Upper lobe of left lung (tissue), 6 donors: ENCODE measurements at regions not wholly inside any gene's neighbourhood (a gene's known extent, or its start where the extent isn't known, plus 50 kb on each side); places are given as distances from the start of the nearest gene placed in this dataset.

Experiments used
- ATAC-seq, 2 donors: fragments of 200-7000 bp; cut with Tn5 transposase; one replicate each; pipeline ENCODE4 v1.9.1; 2022; ENCODE audit warnings: mild to moderate bottlenecking in 2 of 2, moderate library complexity in 2 of 2; ENCODE audit not compliant: low FRiP score in 2 of 2
- DNase-seq, 2 donors: peaks; one replicate each; pipeline ENCODE4 v3.0.0-alpha.2; 2019 to 2020
- H3K27ac ChIP-seq, 4 donors: fragments of 200-600 bp; sonication (generic); one replicate each; pipeline ENCODE4 v1.5.1; 2016 to 2019
- H3K27me3 ChIP-seq, 4 donors: fragments of 200-600 bp; sonication (generic); one replicate each; pipeline ENCODE4 v1.5.1; 2017 to 2019
- H3K36me3 ChIP-seq, 4 donors: fragments of 200-600 bp; sonication (generic); one replicate each; pipeline ENCODE4 v1.5.1; 2016 to 2019
- H3K4me1 ChIP-seq, 4 donors: fragments of 200-600 bp; sonication (generic); one replicate each; pipeline ENCODE4 v1.5.1; 2018 to 2019
- H3K4me3 ChIP-seq, 4 donors: fragments of 200-600 bp; sonication (generic); one replicate each; pipeline ENCODE4 v1.5.1; 2017 to 2019; ENCODE audit warnings: mild to moderate bottlenecking in 2 of 4, moderate library complexity in 1 of 4
- H3K9me3 ChIP-seq, 4 donors: fragments of 200-600 bp; sonication (generic); one replicate each; pipeline ENCODE4 v1.5.1; 2018 to 2019
- EP300 ChIP-seq, 4 donors: sonication (generic); formaldehyde crosslinking; IDR thresholded peaks; one replicate each; pipeline ENCODE4 v1.5.1; 2017; ENCODE audit warnings: antibody characterized with exemption in 4 of 4, control low read depth in 2 of 4
- POLR2A ChIP-seq, 4 donors: fragments of 450-650 bp; IDR thresholded peaks; one replicate each; pipeline ENCODE4 v1.5.1; 2016 to 2017; ENCODE audit warnings: antibody characterized with exemption in 4 of 4, mild to moderate bottlenecking in 2 of 4
- POLR2AphosphoS5 ChIP-seq, 2 donors: sonication (generic); formaldehyde crosslinking; IDR thresholded peaks; one replicate each; pipeline ENCODE4 v1.5.1; 2017; ENCODE audit warnings: antibody characterized with exemption in 2 of 2
- WGBS, 2 donors: methylation state at CpG; one replicate each; pipeline ENCODE4 v1.1.5; 2017 to 2018; 5-methylcytosine and 5-hydroxymethylcytosine counted together
- TF ChIP-seq, protein P1 (sequence below), 6 experiments: fragments of 450-650 bp in 4 of 6; fragments of 200-600 bp in 2 of 6; sonication (generic) in 2 of 6; IDR thresholded peaks; one replicate each; pipeline ENCODE4 v1.5.1; 2016 to 2019; ENCODE audit warnings: antibody characterized with exemption in 6 of 6
- donor health status: DM: no; HTN: no; CAD: no; lungs with moderate emphysema.
- donor health status: DM: no; HTN: yes; CAD: no; lungs with severe emphysema.

DNA sequence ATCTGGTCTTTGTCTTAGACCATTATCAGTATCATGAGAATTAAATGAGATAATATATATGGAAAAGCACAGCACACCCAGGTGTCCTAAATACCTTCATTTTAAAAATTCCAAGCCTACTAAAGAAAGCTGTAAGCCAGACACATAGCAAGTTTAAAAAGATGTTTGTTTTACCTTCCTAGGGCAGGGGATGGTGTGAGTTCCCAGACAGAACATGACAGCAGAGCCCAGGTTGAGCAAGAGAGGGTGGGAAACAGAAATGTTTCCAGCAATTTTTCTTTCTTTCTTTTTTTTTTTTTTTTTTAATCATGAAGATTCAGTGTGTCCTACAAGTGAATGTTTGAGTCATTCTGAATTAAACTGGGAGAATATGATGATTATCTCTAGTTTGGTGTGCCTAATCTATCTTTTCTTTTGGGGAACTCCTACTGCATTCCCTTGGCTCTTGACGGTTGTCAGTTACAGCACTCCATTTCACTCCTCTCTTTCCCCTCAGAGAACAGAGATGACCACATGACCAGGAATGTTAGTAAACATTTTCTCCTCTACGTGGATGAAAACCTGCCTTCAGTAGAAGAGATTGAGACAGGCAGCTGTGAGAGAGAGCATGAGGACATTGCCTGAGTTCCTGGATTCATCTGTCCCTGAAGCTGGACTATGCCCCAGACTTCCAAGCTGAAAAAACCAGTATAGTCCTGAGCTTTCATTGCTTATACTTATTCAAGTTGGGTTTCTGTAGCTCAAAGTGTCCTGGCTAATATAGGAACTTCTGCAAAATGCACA, 54.5 kb upstream of the ARL14 start:
- ATAC-seq (no peak), DNase-seq (no peak)
- Histone ChIP-seq H3K4me1 (no peaks in the 10 kb centered on the region), H3K27ac (no peak overlapping the region), H3K4me3 (no peak overlapping the region), H3K9me3 (no peaks in the 10 kb centered on the region), H3K27me3 (no peaks in the 10 kb centered on the region), H3K36me3 (no peaks in the 10 kb centered on the region)
- TF ChIP-seq POLR2AphosphoS5 (IDR thresholded peaks at IDR 0.05) (no peak), POLR2A (IDR thresholded peaks at IDR 0.05) (no peak), EP300 (IDR thresholded peaks at IDR 0.05) (no peak)
- TF ChIP-seq, protein P1, sequence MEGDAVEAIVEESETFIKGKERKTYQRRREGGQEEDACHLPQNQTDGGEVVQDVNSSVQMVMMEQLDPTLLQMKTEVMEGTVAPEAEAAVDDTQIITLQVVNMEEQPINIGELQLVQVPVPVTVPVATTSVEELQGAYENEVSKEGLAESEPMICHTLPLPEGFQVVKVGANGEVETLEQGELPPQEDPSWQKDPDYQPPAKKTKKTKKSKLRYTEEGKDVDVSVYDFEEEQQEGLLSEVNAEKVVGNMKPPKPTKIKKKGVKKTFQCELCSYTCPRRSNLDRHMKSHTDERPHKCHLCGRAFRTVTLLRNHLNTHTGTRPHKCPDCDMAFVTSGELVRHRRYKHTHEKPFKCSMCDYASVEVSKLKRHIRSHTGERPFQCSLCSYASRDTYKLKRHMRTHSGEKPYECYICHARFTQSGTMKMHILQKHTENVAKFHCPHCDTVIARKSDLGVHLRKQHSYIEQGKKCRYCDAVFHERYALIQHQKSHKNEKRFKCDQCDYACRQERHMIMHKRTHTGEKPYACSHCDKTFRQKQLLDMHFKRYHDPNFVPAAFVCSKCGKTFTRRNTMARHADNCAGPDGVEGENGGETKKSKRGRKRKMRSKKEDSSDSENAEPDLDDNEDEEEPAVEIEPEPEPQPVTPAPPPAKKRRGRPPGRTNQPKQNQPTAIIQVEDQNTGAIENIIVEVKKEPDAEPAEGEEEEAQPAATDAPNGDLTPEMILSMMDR (IDR thresholded peaks at IDR 0.05), result no peak
- 59 to 64% methylated on average over 2 of the region's 2 CpGs for WGBS, 2 donors

GRCh38 chr3:160618878-160619277, 53.5 kb upstream of the KPNA4 start:
- ATAC-seq, result no peak
- H3K27ac ChIP-seq, result no peak overlapping the region

GRCh38 chr3:160618363-160618762, 53.0 kb upstream of the KPNA4 start:
- no peaks in the 10 kb centered on the region for H3K9me3 ChIP-seq
- DNase-seq (peak in 1 of 2 donors; percentile 45), ATAC-seq (no peak)
- 42 to 57% methylated on average over 4 of the region's 4 CpGs for WGBS, 2 donors
- no peak overlapping the region for H3K27ac ChIP-seq
- no peaks in the 10 kb centered on the region for H3K36me3 ChIP-seq
- no peaks in the 10 kb centered on the region for H3K27me3 ChIP-seq
- TF ChIP-seq POLR2A (IDR thresholded peaks at IDR 0.05), result no peak
- no peak for TF ChIP-seq POLR2AphosphoS5 (IDR thresholded peaks at IDR 0.05)
- TF ChIP-seq, protein P1 (IDR thresholded peaks at IDR 0.05), result no peak
- no peak for TF ChIP-seq EP300 (IDR thresholded peaks at IDR 0.05)
- H3K4me3 ChIP-seq, result no peak overlapping the region
- no peaks in the 10 kb centered on the region for H3K4me1 ChIP-seq

More at GRCh38 chr3:160618878-160619277, 53.5 kb upstream of the KPNA4 start:
- WGBS, 2 donors, result 58 to 67% methylated on average over 3 of the region's 3 CpGs
- no peak for TF ChIP-seq POLR2A (IDR thresholded peaks at IDR 0.05)
- TF ChIP-seq EP300 (IDR thresholded peaks at IDR 0.05), result no peak
- TF ChIP-seq POLR2AphosphoS5 (IDR thresholded peaks at IDR 0.05), result no peak
- TF ChIP-seq, protein P1 (IDR thresholded peaks at IDR 0.05), result no peak
- Histone ChIP-seq H3K4me1 (no peaks in the 10 kb centered on the region), H3K9me3 (no peaks in the 10 kb centered on the region), H3K36me3 (no peaks in the 10 kb centered on the region), H3K27me3 (no peaks in the 10 kb centered on the region), H3K4me3 (no peak overlapping the region)
- DNase-seq, result no peak

DNA sequence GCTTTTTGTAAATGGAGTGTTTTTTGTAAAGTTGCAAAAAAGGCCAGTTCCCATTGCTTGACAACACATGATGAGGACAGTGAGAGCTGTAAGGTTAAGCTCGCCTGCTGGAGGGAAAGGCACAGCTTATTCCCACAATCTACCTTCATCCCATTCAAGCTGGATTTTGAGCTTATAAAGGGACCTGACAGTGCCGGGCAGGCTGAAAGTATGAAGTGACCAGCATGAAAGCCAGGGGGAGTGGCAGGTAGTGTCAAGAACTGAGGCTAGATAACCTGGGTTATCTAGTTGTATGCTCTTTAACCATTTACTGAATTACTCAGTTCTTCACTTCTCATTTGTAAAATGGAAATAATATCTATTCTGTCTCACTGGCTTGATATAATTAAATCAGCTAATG, 52.3 kb upstream of the KPNA4 start:
- Histone ChIP-seq H3K27ac (no peak overlapping the region), H3K4me3 (no peak overlapping the region), H3K4me1 (no peaks in the 10 kb centered on the region), H3K27me3 (no peaks in the 10 kb centered on the region), H3K9me3 (no peaks in the 10 kb centered on the region), H3K36me3 (no peaks in the 10 kb centered on the region)
- DNase-seq (no peak), ATAC-seq (no peak)
- 79% methylated on average over 2 of the region's 2 CpGs for WGBS, 2 donors
- TF ChIP-seq POLR2AphosphoS5 (IDR thresholded peaks at IDR 0.05), result no peak
- no peak for TF ChIP-seq EP300 (IDR thresholded peaks at IDR 0.05)
- TF ChIP-seq POLR2A (IDR thresholded peaks at IDR 0.05), result no peak
- TF ChIP-seq, protein P1 (IDR thresholded peaks at IDR 0.05), result no peak

DNA sequence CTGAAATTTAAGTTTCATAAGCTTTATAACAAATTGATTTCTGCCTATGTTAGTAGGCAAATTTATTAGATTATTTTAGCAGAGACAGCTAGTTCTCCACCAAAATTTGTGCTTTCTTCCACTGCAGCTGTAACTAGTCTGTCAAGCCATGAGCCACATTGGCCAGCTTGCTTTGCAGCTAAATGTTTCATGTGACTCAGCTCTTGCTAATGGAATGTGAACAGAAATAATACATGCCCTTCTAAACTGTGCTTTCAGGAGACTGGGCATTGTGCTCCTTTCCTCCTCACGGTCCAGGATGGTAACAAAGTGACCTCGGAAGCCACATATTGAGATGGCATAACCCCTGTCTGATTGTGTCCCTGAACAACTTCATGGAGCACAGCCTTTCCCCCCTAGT, 51.3 kb upstream of the KPNA4 start:
- H3K4me1 ChIP-seq, result no peaks in the 10 kb centered on the region
- no peaks in the 10 kb centered on the region for H3K27me3 ChIP-seq
- TF ChIP-seq, protein P1 (IDR thresholded peaks at IDR 0.05), result no peak
- no peak for TF ChIP-seq POLR2AphosphoS5 (IDR thresholded peaks at IDR 0.05)
- H3K36me3 ChIP-seq, result no peaks in the 10 kb centered on the region
- DNase-seq, result no peak
- ATAC-seq, result no peak
- no peak overlapping the region for H3K4me3 ChIP-seq
- 59 to 74% methylated on average over 2 of the region's 2 CpGs for WGBS, 2 donors
- no peak overlapping the region for H3K27ac ChIP-seq
- no peaks in the 10 kb centered on the region for H3K9me3 ChIP-seq
